Neutrophil (primary cell): ENCODE measurements at regions not wholly inside any gene's neighbourhood (a gene's known extent, or its start where the extent isn't known, plus 50 kb on each side); places are given as distances from the start of the nearest gene placed in this dataset.

Source experiments
- H3K27ac ChIP-seq: fragments of 200-600 bp; sonication (generic); 2 replicates; pipeline ENCODE4 v1.5.1; 2016; ENCODE audit warnings: mild to moderate bottlenecking, moderate library complexity
- H3K27me3 ChIP-seq: fragments of 200-600 bp; sonication (generic); 2 replicates; pipeline ENCODE4 v1.6.0; 2016; ENCODE audit warnings: mild to moderate bottlenecking
- H3K36me3 ChIP-seq: fragments of 200-600 bp; sonication (generic); 2 replicates; pipeline ENCODE4 v1.5.1; 2017
- H3K4me1 ChIP-seq, 2 experiments: fragments of 200-600 bp in 1 of 2; sonication (generic) in 1 of 2; 1 replicate in 1 of 2; 2 replicates in 1 of 2; pipeline versions ENCODE4 v1.5.1 to v1.6.1; 2013 to 2016; ENCODE audit warnings: low read depth in 1 of 2, low read length in 1 of 2, mild to moderate bottlenecking in 1 of 2, moderate library complexity in 1 of 2; ENCODE audit not compliant: control insufficient read depth in 1 of 2, insufficient read depth in 1 of 2
- H3K4me3 ChIP-seq, 2 experiments: fragments of 200-600 bp in 1 of 2; sonication (generic) in 1 of 2; 1 replicate in 1 of 2; 2 replicates in 1 of 2; pipeline ENCODE4 v1.5.1; 2013 to 2016; ENCODE audit warnings: low read depth in 1 of 2, low read length in 1 of 2, mild to moderate bottlenecking in 1 of 2, moderate library complexity in 1 of 2
- H3K9me3 ChIP-seq: fragments of 200-600 bp; sonication (generic); 2 replicates; pipeline ENCODE4 v1.5.1; 2016
- CTCF ChIP-seq: fragments of 200-600 bp; sonication (generic); IDR thresholded peaks from 2 replicates; pipeline ENCODE4 v1.5.1; 2016; ENCODE audit warnings: antibody characterized with exemption

GRCh38 chr5:2147504-2148311 lies 265.0 kb upstream of the IRX4 start:
- Histone ChIP-seq H3K4me3 (no peak overlapping the region), H3K9me3 (no peaks in the 10 kb centered on the region), H3K27ac (no peak overlapping the region), H3K4me1 (no peaks in the 10 kb centered on the region), H3K36me3 (no peaks in the 10 kb centered on the region), H3K27me3 (no peaks in the 10 kb centered on the region)
- TF ChIP-seq CTCF = no peak

GRCh38 chr5:2143646-2144353 lies 261.1 kb upstream of the IRX4 start:
- Histone ChIP-seq H3K27me3 (no peaks in the 10 kb centered on the region), H3K36me3 (no peaks in the 10 kb centered on the region), H3K4me3 (no peak overlapping the region), H3K4me1 (no peaks in the 10 kb centered on the region), H3K9me3 (no peaks in the 10 kb centered on the region), H3K27ac (no peak overlapping the region)
- no peak for TF ChIP-seq CTCF

GRCh38 chr5:2143088-2143487 lies 260.4 kb upstream of the IRX4 start:
- H3K36me3 ChIP-seq = no peaks in the 10 kb centered on the region
- H3K27me3 ChIP-seq = no peaks in the 10 kb centered on the region
- no peak for TF ChIP-seq CTCF

GRCh38 chr5:2142456-2142954 lies 259.8 kb upstream of the IRX4 start:
- no peak overlapping the region for H3K27ac ChIP-seq
- H3K36me3 ChIP-seq = no peaks in the 10 kb centered on the region
- H3K4me1 ChIP-seq = no peaks in the 10 kb centered on the region
- H3K9me3 ChIP-seq = no peaks in the 10 kb centered on the region
- H3K27me3 ChIP-seq = no peaks in the 10 kb centered on the region
- no peak overlapping the region for H3K4me3 ChIP-seq
- no peak for TF ChIP-seq CTCF

More at GRCh38 chr5:2143088-2143487, 260.4 kb upstream of the IRX4 start:
- no peaks in the 10 kb centered on the region for H3K4me1 ChIP-seq
- no peaks in the 10 kb centered on the region for H3K9me3 ChIP-seq
- no peak overlapping the region for H3K27ac ChIP-seq
- no peak overlapping the region for H3K4me3 ChIP-seq

GRCh38 chr5:2141254-2142000 lies 258.7 kb upstream of the IRX4 start:
- Histone ChIP-seq H3K36me3 (no peaks in the 10 kb centered on the region), H3K9me3 (no peaks in the 10 kb centered on the region), H3K4me1 (no peaks in the 10 kb centered on the region), H3K4me3 (no peak overlapping the region), H3K27me3 (no peaks in the 10 kb centered on the region), H3K27ac (no peak overlapping the region)
- TF ChIP-seq CTCF = no peak
